GM23338 (cell line): ENCODE measurements at regions not wholly inside any gene's neighbourhood (a gene's known extent, or its start where the extent isn't known, plus 50 kb on each side); places are given as distances from the start of the nearest gene placed in this dataset.

ENCODE experiments used
- ATAC-seq: fragments of 200-7000 bp; cut with Tn5 transposase; 3 replicates; pipeline ENCODE4 v1.9.1; 2020
- DNase-seq: peaks from one replicate; pipeline ENCODE4 v3.0.0-alpha.2; 2015; ENCODE audit warnings: low spot score
- H2AFZ ChIP-seq: fragments of 200-600 bp; sonication (generic); 2 replicates; pipeline ENCODE4 v1.8.0; 2016; ENCODE audit warnings: antibody characterized with exemption, mild to moderate bottlenecking, moderate library complexity
- H3F3A ChIP-seq: fragments of 200-600 bp; sonication (generic); replicated peaks from 2 replicates; pipeline ENCODE4 v1.8.0; 2017; ENCODE audit warnings: antibody characterized with exemption, mixed run types, low read depth
- H3K27ac ChIP-seq: fragments of 200-600 bp; sonication (generic); 2 replicates; pipeline ENCODE4 v1.6.1; 2016; ENCODE audit warnings: low read depth
- H3K27me3 ChIP-seq: fragments of 200-600 bp; sonication (generic); 2 replicates; pipeline ENCODE4 v1.8.0; 2016; ENCODE audit warnings: mild to moderate bottlenecking, mixed run types, moderate library complexity; ENCODE audit not compliant: insufficient read depth
- H3K36me3 ChIP-seq: fragments of 200-600 bp; sonication (generic); 2 replicates; pipeline ENCODE4 v1.8.0; 2016; ENCODE audit warnings: mild to moderate bottlenecking; ENCODE audit not compliant: insufficient read depth
- H3K4me1 ChIP-seq: fragments of 200-600 bp; sonication (generic); 2 replicates; pipeline ENCODE4 v1.8.0; 2016; ENCODE audit warnings: mild to moderate bottlenecking, moderate library complexity; ENCODE audit not compliant: insufficient read depth
- H3K4me2 ChIP-seq: fragments of 200-600 bp; sonication (generic); 2 replicates; pipeline ENCODE4 v1.7.1; 2017; ENCODE audit warnings: mixed run types
- H3K4me3 ChIP-seq: fragments of 200-600 bp; sonication (generic); 2 replicates; pipeline ENCODE4 v1.6.1; 2016; ENCODE audit warnings: mixed run types
- H3K79me2 ChIP-seq: fragments of 200-600 bp; sonication (generic); replicated peaks from 2 replicates; pipeline ENCODE4 v1.8.0; 2017; ENCODE audit warnings: mild to moderate bottlenecking; ENCODE audit not compliant: insufficient read depth
- H3K9me2 ChIP-seq: fragments of 200-600 bp; sonication (generic); 2 replicates; pipeline ENCODE4 v1.8.0; 2017; ENCODE audit not compliant: insufficient read depth
- H4K20me1 ChIP-seq: fragments of 200-600 bp; sonication (generic); replicated peaks from 2 replicates; pipeline ENCODE4 v1.8.0; 2017; ENCODE audit warnings: mild to moderate bottlenecking; ENCODE audit not compliant: insufficient read depth
- H3K27ac Mint-ChIP-seq: 2 replicates; pipeline ENCODE4 v1.8.0; 2020; ENCODE audit warnings: inconsistent platforms, mild to moderate bottlenecking, moderate library complexity, mixed read lengths
- H3K27me3 Mint-ChIP-seq: 3 replicates; pipeline ENCODE4 v1.8.0; 2022; ENCODE audit warnings: low read depth, mild to moderate bottlenecking, moderate library complexity, mixed read lengths, inconsistent platforms; ENCODE audit not compliant: insufficient read depth, poor library complexity
- H3K36me3 Mint-ChIP-seq: 3 replicates; pipeline ENCODE4 v1.8.0; 2021; ENCODE audit warnings: low read depth, mild to moderate bottlenecking, inconsistent platforms, moderate library complexity, mixed read lengths
- H3K4me1 Mint-ChIP-seq: 3 replicates; pipeline ENCODE4 v1.8.0; 2020; ENCODE audit warnings: mild to moderate bottlenecking, inconsistent platforms, mixed read lengths
- H3K4me3 Mint-ChIP-seq: 3 replicates; pipeline ENCODE4 v1.8.0; 2021; ENCODE audit warnings: moderate library complexity, mild to moderate bottlenecking, inconsistent platforms, mixed read lengths
- H3K9me3 Mint-ChIP-seq: 3 replicates; pipeline ENCODE4 v1.8.0; 2020; ENCODE audit warnings: moderate library complexity, mild to moderate bottlenecking, inconsistent platforms, mixed read lengths
- CREB1 ChIP-seq: fragments of 250-450 bp; sonication (Bioruptor Pico); IDR thresholded peaks from 2 replicates; pipeline ENCODE4 v1.5.0; 2020; ENCODE audit warnings: low read depth, mild to moderate bottlenecking, moderate library complexity
- CTCF ChIP-seq, 2 experiments: fragments of 200-600 bp in 1 of 2; sonication (generic) in 1 of 2; conservative IDR thresholded peaks; 2 replicates each; pipeline versions ENCODE4 v1.5.1 to v1.6.1; 2016 to 2017; ENCODE audit warnings: antibody characterized with exemption in 2 of 2, low read depth in 2 of 2, mild to moderate bottlenecking in 2 of 2, moderate library complexity in 1 of 2
- ETS1 ChIP-seq: IDR thresholded peaks from 2 replicates; pipeline ENCODE4 v1.6.1; 2016; ENCODE audit warnings: antibody characterized with exemption
- EZH2 ChIP-seq: fragments of 200-600 bp; sonication (generic); IDR thresholded peaks from one replicate; pipeline ENCODE4 v1.8.0; 2017; ENCODE audit warnings: antibody characterized with exemption, mild to moderate bottlenecking, low read depth; ENCODE audit not compliant: unreplicated experiment
- NANOG ChIP-seq: IDR thresholded peaks from 2 replicates; pipeline ENCODE4 v1.6.1; 2016; ENCODE audit warnings: antibody characterized with exemption, borderline replicate concordance
- POLR2AphosphoS5 ChIP-seq: IDR thresholded peaks from 2 replicates; pipeline ENCODE4 v1.6.1; 2016; ENCODE audit warnings: antibody characterized with exemption, low read depth
- REST ChIP-seq: IDR thresholded peaks from one replicate; pipeline ENCODE4 v1.6.1; 2018; ENCODE audit warnings: antibody characterized with exemption; ENCODE audit not compliant: unreplicated experiment
- ZNF114 ChIP-seq: fragments of 250-450 bp; sonication (Bioruptor Pico); IDR thresholded peaks from 2 replicates; pipeline ENCODE4 v1.5.0; 2020; ENCODE audit warnings: mild to moderate bottlenecking, moderate library complexity
- ZNF331 ChIP-seq: fragments of 250-450 bp; sonication (Bioruptor Pico); IDR thresholded peaks from 2 replicates; pipeline ENCODE4 v1.5.0; 2020; ENCODE audit warnings: low read depth, mild to moderate bottlenecking, moderate library complexity

GRCh38 chr10:33600381-33600780, 265.9 kb upstream of the NRP1 start:
- H3K9me3 Mint-ChIP-seq = peaks cover 9% of the 10 kb centered on the region; the same call in 1 of the 3 replicates
- H3K9me2 ChIP-seq = no peaks in the 10 kb centered on the region
- no peaks in the 10 kb centered on the region for H3K79me2 ChIP-seq
- no peak overlapping the region for H3K27ac Mint-ChIP-seq
- TF ChIP-seq NANOG (no peak), ZNF114 (CRISPR knock-in tag) (no peak), CREB1 (CRISPR knock-in tag) (no peak), ETS1 (no peak), CTCF (conservative IDR thresholded peaks at IDR 0.05; ENCODE audit: low read depth in 2 of 2) (no peak), REST (no peak), ZNF331 (CRISPR knock-in tag) (no peak), POLR2AphosphoS5 (no peak)
- DNase-seq (no peak), ATAC-seq (no peak)
- H3K4me1 Mint-ChIP-seq = no peaks in the 10 kb centered on the region
- no peak overlapping the region for H3K27ac ChIP-seq
- no peak overlapping the region for H3K4me3 ChIP-seq
- H3K4me3 Mint-ChIP-seq = no peak overlapping the region
- no peak overlapping the region for H2AFZ ChIP-seq
- peaks cover 4% of the 10 kb centered on the region; the same call in 1 of the 2 replicates for H3K36me3 ChIP-seq
- H4K20me1 ChIP-seq = no peaks in the 10 kb centered on the region
- no peaks in the 10 kb centered on the region for H3K27me3 Mint-ChIP-seq
- no peaks in the 10 kb centered on the region for H3K4me1 ChIP-seq
- no peaks in the 10 kb centered on the region for H3F3A ChIP-seq
- H3K36me3 Mint-ChIP-seq = peaks cover 5% of the 10 kb centered on the region; the same call in 1 of the 3 replicates
- no peak overlapping the region for H3K4me2 ChIP-seq
- no peaks in the 10 kb centered on the region for H3K27me3 ChIP-seq

- DNase-seq (no peak), ATAC-seq (no peak)
- no peaks in the 10 kb centered on the region for H3K27me3 ChIP-seq
- H4K20me1 ChIP-seq = no peaks in the 10 kb centered on the region
- H3K9me3 Mint-ChIP-seq = peaks cover 12% of the 10 kb centered on the region; the same call in 2 of the 3 replicates
- H2AFZ ChIP-seq = no peak overlapping the region
- peaks cover 4% of the 10 kb centered on the region; the same call in 1 of the 2 replicates for H3K36me3 ChIP-seq
- H3K9me2 ChIP-seq = 0 out of 2 replicates have a peak, but pooled peaks cover 10% of the 10 kb centered on the region
- H3K4me2 ChIP-seq = no peak overlapping the region
- H3K4me1 Mint-ChIP-seq = no peaks in the 10 kb centered on the region
- H3F3A ChIP-seq = no peaks in the 10 kb centered on the region
- H3K27me3 Mint-ChIP-seq = no peaks in the 10 kb centered on the region
- H3K4me1 ChIP-seq = no peaks in the 10 kb centered on the region
- H3K4me3 ChIP-seq = no peak overlapping the region
- H3K36me3 Mint-ChIP-seq = peaks cover 5% of the 10 kb centered on the region; the same call in 1 of the 3 replicates
- H3K4me3 Mint-ChIP-seq = no peak overlapping the region
- no peak overlapping the region for H3K27ac Mint-ChIP-seq
- H3K27ac ChIP-seq = no peak overlapping the region
- H3K79me2 ChIP-seq = no peaks in the 10 kb centered on the region
- TF ChIP-seq REST (no peak), NANOG (no peak), ETS1 (no peak), EZH2 (no peak), ZNF331 (CRISPR knock-in tag) (no peak), CTCF (conservative IDR thresholded peaks at IDR 0.05; ENCODE audit: low read depth in 2 of 2) (no peak)
These were observed 262.0 kb upstream of the NRP1 start for GRCh38 chr10:33596422-33596821.
